H9 (cell line): ENCODE measurements at regions not wholly inside any gene's neighbourhood (a gene's known extent, or its start where the extent isn't known, plus 50 kb on each side); places are given as distances from the start of the nearest gene placed in this dataset.

Experiments
- DNase-seq: peaks from one replicate; pipeline ENCODE4 v3.0.0-alpha.2; 2017
- H2AFZ ChIP-seq: one replicate; pipeline ENCODE4 v1.6.1; 2013; ENCODE audit warnings: mild to moderate bottlenecking, low read length, control low read depth, moderate library complexity
- H2AK5ac ChIP-seq: 2 replicates; pipeline ENCODE4 v1.6.1; 2013; ENCODE audit warnings: low read length, control low read depth, mixed read lengths; ENCODE audit not compliant: insufficient read length
- H2BK120ac ChIP-seq: one replicate; pipeline ENCODE4 v1.6.1; 2013; ENCODE audit warnings: low read depth, mild to moderate bottlenecking, low read length, control low read depth, inconsistent platforms; ENCODE audit not compliant: poor library complexity, severe bottlenecking
- H2BK12ac ChIP-seq: 2 replicates; pipeline ENCODE4 v1.6.1; 2013; ENCODE audit warnings: low read length, control low read depth, mixed read lengths, low read depth; ENCODE audit not compliant: insufficient read length
- H2BK15ac ChIP-seq: 2 replicates; pipeline ENCODE4 v1.6.1; 2013; ENCODE audit warnings: low read depth, low read length, control low read depth
- H2BK20ac ChIP-seq: one replicate; pipeline ENCODE4 v1.6.1; 2013; ENCODE audit warnings: low read depth, mild to moderate bottlenecking, low read length, control low read depth, inconsistent platforms; ENCODE audit not compliant: poor library complexity, severe bottlenecking
- H2BK5ac ChIP-seq: 2 replicates; pipeline ENCODE4 v1.6.1; 2013; ENCODE audit warnings: low read length, control low read depth, mixed read lengths; ENCODE audit not compliant: insufficient read length
- H3K14ac ChIP-seq: 2 replicates; pipeline ENCODE4 v1.6.1; 2013; ENCODE audit warnings: low read length, control low read depth; ENCODE audit not compliant: insufficient read depth
- H3K18ac ChIP-seq: 2 replicates; pipeline ENCODE4 v1.6.1; 2013; ENCODE audit warnings: low read depth, mild to moderate bottlenecking, mixed read lengths, low read length, control low read depth; ENCODE audit not compliant: insufficient read length
- H3K23ac ChIP-seq: 2 replicates; pipeline ENCODE4 v1.6.1; 2013; ENCODE audit warnings: low read length, control low read depth, mixed read lengths, low read depth; ENCODE audit not compliant: insufficient read length
- H3K23me2 ChIP-seq: 2 replicates; pipeline ENCODE4 v1.6.1; 2013; ENCODE audit warnings: low read depth, mild to moderate bottlenecking, mixed read lengths, low read length, control low read depth; ENCODE audit not compliant: insufficient read length, poor library complexity, severe bottlenecking
- H3K27ac ChIP-seq: 2 replicates; pipeline ENCODE4 v1.5.1; 2013; ENCODE audit warnings: low read length, control low read depth, mixed read lengths, low read depth; ENCODE audit not compliant: insufficient read length
- H3K27me3 ChIP-seq: 2 replicates; pipeline ENCODE4 v1.6.1; 2013; ENCODE audit warnings: low read length, control low read depth, inconsistent platforms; ENCODE audit not compliant: insufficient read depth
- H3K4ac ChIP-seq: 2 replicates; pipeline ENCODE4 v1.6.1; 2013; ENCODE audit warnings: low read depth, mild to moderate bottlenecking, control low read depth, inconsistent platforms, low read length, moderate library complexity
- H3K4me1 ChIP-seq: 2 replicates; pipeline ENCODE4 v1.6.1; 2013; ENCODE audit warnings: low read length, control low read depth, inconsistent platforms; ENCODE audit not compliant: insufficient read depth
- H3K4me2 ChIP-seq: 2 replicates; pipeline ENCODE4 v1.6.1; 2013; ENCODE audit warnings: low read length, control low read depth, mixed read lengths; ENCODE audit not compliant: insufficient read length, insufficient read depth
- H3K56ac ChIP-seq: 2 replicates; pipeline ENCODE4 v1.6.1; 2013; ENCODE audit warnings: low read depth, mild to moderate bottlenecking, mixed read lengths, low read length, control low read depth; ENCODE audit not compliant: insufficient read length
- H3K79me1 ChIP-seq: 2 replicates; pipeline ENCODE4 v1.6.1; 2013; ENCODE audit warnings: low read depth, mild to moderate bottlenecking, moderate library complexity, low read length, control low read depth, inconsistent platforms; ENCODE audit not compliant: insufficient read depth, poor library complexity, severe bottlenecking
- H3K79me2 ChIP-seq: 2 replicates; pipeline ENCODE4 v1.6.1; 2013; ENCODE audit warnings: low read length, control low read depth, inconsistent platforms; ENCODE audit not compliant: insufficient read depth
- H3K9ac ChIP-seq: 2 replicates; pipeline ENCODE4 v1.6.1; 2013; ENCODE audit warnings: low read length, control low read depth, mixed read lengths; ENCODE audit not compliant: insufficient read length; ENCODE audit errors: extremely low read depth
- H3K9me3 ChIP-seq: one replicate; pipeline ENCODE4 v1.6.1; 2013; ENCODE audit warnings: low read depth, low read length, inconsistent platforms; ENCODE audit not compliant: control insufficient read depth
- H3T11ph ChIP-seq: one replicate; pipeline ENCODE4 v1.6.1; 2013; ENCODE audit warnings: mild to moderate bottlenecking, low read length, control low read depth, inconsistent platforms
- H4K20me1 ChIP-seq: one replicate; pipeline ENCODE4 v1.6.1; 2013; ENCODE audit not compliant: control insufficient read depth, insufficient read length, insufficient read depth
- H4K5ac ChIP-seq: 2 replicates; pipeline ENCODE4 v1.6.1; 2013; ENCODE audit warnings: low read depth, mild to moderate bottlenecking, mixed read lengths, low read length, control low read depth; ENCODE audit not compliant: insufficient read length
- H4K8ac ChIP-seq: replicated peaks from 2 replicates; pipeline ENCODE4 v1.6.1; 2013; ENCODE audit warnings: low read length, control low read depth, mixed read lengths, low read depth; ENCODE audit not compliant: insufficient read length
- H4K91ac ChIP-seq: 2 replicates; pipeline ENCODE4 v1.6.1; 2013; ENCODE audit warnings: low read depth, mild to moderate bottlenecking, moderate library complexity, mixed read lengths, low read length, control low read depth; ENCODE audit not compliant: insufficient read length
- H3K27ac Mint-ChIP-seq, 3 experiments: 2 replicates in 2 of 3; 3 replicates in 1 of 3; pipeline ENCODE4 v1.8.0; 2020 to 2021; ENCODE audit warnings: mixed read lengths in 3 of 3, mild to moderate bottlenecking in 1 of 3, moderate library complexity in 1 of 3
- H3K27me3 Mint-ChIP-seq: 2 replicates; pipeline ENCODE4 v1.8.0; 2021; ENCODE audit warnings: low read depth, mild to moderate bottlenecking, moderate library complexity, mixed read lengths
- H3K36me3 Mint-ChIP-seq, 3 experiments: 2 replicates in 2 of 3; 3 replicates in 1 of 3; pipeline ENCODE4 v1.8.0; 2020 to 2021; ENCODE audit warnings: low read depth in 3 of 3, mixed read lengths in 3 of 3; ENCODE audit not compliant: insufficient read depth in 1 of 3
- H3K4me1 Mint-ChIP-seq, 2 experiments: 2 replicates each; pipeline ENCODE4 v1.8.0; 2020; ENCODE audit warnings: mixed read lengths in 2 of 2
- H3K4me3 Mint-ChIP-seq, 2 experiments: 2 replicates in 1 of 2; 3 replicates in 1 of 2; pipeline ENCODE4 v1.8.0; 2020 to 2021; ENCODE audit warnings: mild to moderate bottlenecking in 2 of 2, mixed read lengths in 2 of 2, moderate library complexity in 1 of 2
- H3K9me3 Mint-ChIP-seq, 2 experiments: 2 replicates in 1 of 2; 3 replicates in 1 of 2; pipeline ENCODE4 v1.8.0; 2020; ENCODE audit warnings: mild to moderate bottlenecking in 2 of 2, mixed read lengths in 2 of 2, moderate library complexity in 1 of 2
- TF ChIP-seq, protein P1 (sequence below): fragments of 200-600 bp; sonication (generic); conservative IDR thresholded peaks from 3 replicates; pipeline ENCODE4 v1.8.0; 2021; ENCODE audit warnings: antibody characterized with exemption, mild to moderate bottlenecking

DNA sequence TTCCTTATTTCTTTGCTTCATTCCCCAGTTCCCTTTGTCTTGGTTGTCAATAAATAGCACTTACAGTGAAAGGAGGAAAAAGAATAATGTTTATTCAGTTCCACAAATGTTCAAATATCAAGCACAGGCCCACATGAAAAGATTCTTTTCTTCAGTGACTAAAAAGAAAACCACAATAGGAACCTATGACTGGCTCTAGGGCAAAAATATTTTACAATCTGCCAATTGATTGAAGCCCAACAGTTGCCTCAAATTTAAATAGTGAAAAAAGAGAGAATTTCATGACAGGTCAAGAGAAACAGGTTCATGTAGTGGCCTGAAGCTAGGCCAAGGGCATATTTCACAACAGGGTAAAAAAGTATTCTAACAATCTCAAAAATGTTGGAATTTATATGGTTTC lies 553.8 kb downstream of the CENPC start:
- Mint-ChIP-seq H3K36me3 (peaks cover 0 to 6% (median 0%) of the 10 kb centered on the region in 3 experiments; a peak in 1 of 7 replicates), H3K4me3 (no peak overlapping the region), H3K27ac (no peak overlapping the region), H3K27me3 (no peaks in the 10 kb centered on the region), H3K4me1 (no peaks in the 10 kb centered on the region), H3K9me3 (peaks cover 8% of the 10 kb centered on the region in 2 experiments; a peak in 4 of 5 replicates)
- Histone ChIP-seq H2BK120ac (no peak overlapping the region), H3K23ac (no peak overlapping the region), H3K4me1 (no peaks in the 10 kb centered on the region), H3K4ac (no peak overlapping the region), H3K79me1 (no peaks in the 10 kb centered on the region), H3K14ac (no peak overlapping the region), H4K91ac (no peak overlapping the region), H2BK5ac (no peak overlapping the region), H3K27ac (no peak overlapping the region), H2BK20ac (no peak overlapping the region), H3K18ac (no peak overlapping the region), H3K9me3 (no peaks in the 10 kb centered on the region), H3K56ac (no peak overlapping the region), H3K79me2 (no peaks in the 10 kb centered on the region), H2BK12ac (no peak overlapping the region), H3T11ph (no peak overlapping the region), H3K4me2 (no peak overlapping the region), H4K5ac (no peak overlapping the region), H3K9ac (no peak overlapping the region), H2BK15ac (no peak overlapping the region), H4K20me1 (no peaks in the 10 kb centered on the region), H3K27me3 (no peaks in the 10 kb centered on the region), H3K23me2 (no peaks in the 10 kb centered on the region), H4K8ac (no peak overlapping the region), H2AFZ (no peak overlapping the region), H2AK5ac (no peak overlapping the region)
- TF ChIP-seq, protein P1, sequence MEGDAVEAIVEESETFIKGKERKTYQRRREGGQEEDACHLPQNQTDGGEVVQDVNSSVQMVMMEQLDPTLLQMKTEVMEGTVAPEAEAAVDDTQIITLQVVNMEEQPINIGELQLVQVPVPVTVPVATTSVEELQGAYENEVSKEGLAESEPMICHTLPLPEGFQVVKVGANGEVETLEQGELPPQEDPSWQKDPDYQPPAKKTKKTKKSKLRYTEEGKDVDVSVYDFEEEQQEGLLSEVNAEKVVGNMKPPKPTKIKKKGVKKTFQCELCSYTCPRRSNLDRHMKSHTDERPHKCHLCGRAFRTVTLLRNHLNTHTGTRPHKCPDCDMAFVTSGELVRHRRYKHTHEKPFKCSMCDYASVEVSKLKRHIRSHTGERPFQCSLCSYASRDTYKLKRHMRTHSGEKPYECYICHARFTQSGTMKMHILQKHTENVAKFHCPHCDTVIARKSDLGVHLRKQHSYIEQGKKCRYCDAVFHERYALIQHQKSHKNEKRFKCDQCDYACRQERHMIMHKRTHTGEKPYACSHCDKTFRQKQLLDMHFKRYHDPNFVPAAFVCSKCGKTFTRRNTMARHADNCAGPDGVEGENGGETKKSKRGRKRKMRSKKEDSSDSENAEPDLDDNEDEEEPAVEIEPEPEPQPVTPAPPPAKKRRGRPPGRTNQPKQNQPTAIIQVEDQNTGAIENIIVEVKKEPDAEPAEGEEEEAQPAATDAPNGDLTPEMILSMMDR = no peak
- DNase-seq = no peak
